K562 (cell line): ENCODE measurements at regions not wholly inside any gene's neighbourhood (a gene's known extent, or its start where the extent isn't known, plus 50 kb on each side); places are given as distances from the start of the nearest gene placed in this dataset.

ENCODE experiments used
- CEBPB ChIP-seq: fragments of 450-650 bp; IDR thresholded peaks from 2 replicates; pipeline ENCODE4 v1.6.1; 2016; ENCODE audit warnings: missing genetic modification characterization, missing compliant biosample characterization
- EZH2 ChIP-seq: IDR thresholded peaks from 2 replicates; pipeline ENCODE4 v1.6.1; 2012; ENCODE audit warnings: low read depth, mild to moderate bottlenecking, inconsistent platforms, low read length, borderline replicate concordance
- HIVEP1 ChIP-seq: fragments of 250-450 bp; sonication (Bioruptor Pico); IDR thresholded peaks from 2 replicates; pipeline ENCODE4 v1.4.0; 2020; ENCODE audit warnings: mild to moderate bottlenecking
- JUN ChIP-seq, 2 experiments: sonication (generic) in 1 of 2; formaldehyde crosslinking in 1 of 2; IDR thresholded peaks; 2 replicates each; pipeline versions ENCODE4 v1.6.1 to v1.8.0; 2012 to 2022; ENCODE audit warnings: borderline replicate concordance in 2 of 2, mild to moderate bottlenecking in 2 of 2, improper control_type of control experiment in 1 of 2, low read depth in 1 of 2, low read length in 1 of 2, missing genetic modification reagents in 1 of 2
- KLF6 ChIP-seq: fragments of 250-450 bp; sonication (Bioruptor Pico); IDR thresholded peaks from 2 replicates; pipeline ENCODE4 v1.4.0; 2020; ENCODE audit warnings: mild to moderate bottlenecking, moderate library complexity, borderline replicate concordance
- POU5F1 ChIP-seq: fragments of 150-350 bp; IDR thresholded peaks from 2 replicates; pipeline ENCODE4 v1.6.1; 2014; ENCODE audit warnings: borderline replicate concordance, low read length, low read depth, mild to moderate bottlenecking; ENCODE audit not compliant: partially characterized antibody
- RAD21 ChIP-seq, 2 experiments: fragments of 250-450 bp in 1 of 2; fragments of 450-650 bp in 1 of 2; sonication (Bioruptor Pico) in 1 of 2; formaldehyde crosslinking in 1 of 2; IDR thresholded peaks in 1 of 2; conservative IDR thresholded peaks in 1 of 2; 2 replicates each; pipeline versions ENCODE4 v1.4.0 to v1.8.0; 2020 to 2022; ENCODE audit warnings: mild to moderate bottlenecking in 2 of 2, moderate library complexity in 1 of 2
- RCOR1 ChIP-seq, 2 experiments: IDR thresholded peaks; 2 replicates each; pipeline ENCODE4 v1.6.1; 2012; ENCODE audit warnings: low read depth in 2 of 2, low read length in 2 of 2, borderline replicate concordance in 1 of 2, improper control_type of control experiment in 1 of 2
- SP1 ChIP-seq: sonication (generic); formaldehyde crosslinking; IDR thresholded peaks from 2 replicates; pipeline ENCODE4 v1.8.1; 2022; ENCODE audit warnings: mild to moderate bottlenecking, missing genetic modification reagents
- SRSF1 ChIP-seq: fragments of 200-400 bp; formaldehyde crosslinking; IDR thresholded peaks from 2 replicates; pipeline ENCODE4 v1.6.1; 2017; ENCODE audit warnings: mild to moderate bottlenecking, low read depth, low read length, moderate library complexity
- ZBTB33 ChIP-seq: sonication (generic); formaldehyde crosslinking; IDR thresholded peaks from 2 replicates; pipeline ENCODE4 v1.8.1; 2023; ENCODE audit warnings: mild to moderate bottlenecking, missing genetic modification reagents

- TF ChIP-seq SP1 (CRISPR knock-in tag) (no peak), KLF6 (CRISPR knock-in tag) (no peak), RAD21 (CRISPR knock-in tag; conservative IDR thresholded peaks at IDR 0.05 in 1 of 2, IDR thresholded peaks at IDR 0.05 in 1 of 2) (no peak), SRSF1 (no peak), JUN (IDR thresholded peaks at IDR 0.05; ENCODE audit: borderline replicate concordance, low read depth, low read length) (no peak), JUN (CRISPR knock-in tag; IDR thresholded peaks at IDR 0.05; ENCODE audit: borderline replicate concordance) (no peak), POU5F1 (no peak), HIVEP1 (CRISPR knock-in tag) (no peak), RCOR1 (IDR thresholded peaks at IDR 0.05; ENCODE audit: borderline replicate concordance in 1 of 2, low read depth in 2 of 2, low read length in 2 of 2) (no peak), ZBTB33 (CRISPR knock-in tag) (no peak), EZH2 (no peak), CEBPB (tag) (no peak)
Observed at GRCh38 chr5:1997640-1998347, 115.1 kb upstream of the IRX4 start.
